T-helper 2 cell treated with Interferon-gamma antibody and Interleukin-4, amounts not matched to agents 100 ng/mL and 5 ng/mL, for 36 hours (primary cell): ENCODE measurements at regions not wholly inside any gene's neighbourhood (a gene's known extent, or its start where the extent isn't known, plus 50 kb on each side); places are given as distances from the start of the nearest gene placed in this dataset.

Source experiments
- intact Hi-C: fragments of 100-400 bp; cut with micrococcal nuclease; formaldehyde crosslinking; loops from one replicate; pipeline ENCODE4 v1.15.1; 2023

GRCh38 chr1:98386675-98387440, 274.7 kb upstream of the SNX7 start:
- intact Hi-C loops: no loop called here

- intact Hi-C loops: no loop called here
Observed at GRCh38 chr1:98385652-98386051, 275.9 kb upstream of the SNX7 start.

- intact Hi-C loops: no loop called here
Observed at GRCh38 chr1:98384461-98385141, 276.9 kb upstream of the SNX7 start.

- intact Hi-C loops: no loop called here
Observed at GRCh38 chr1:98382986-98383740, 278.4 kb upstream of the SNX7 start.

GRCh38 chr1:98382586-98382985, 278.9 kb upstream of the SNX7 start:
- intact Hi-C loops: no loop called here

- intact Hi-C loops: no loop called here
Observed at GRCh38 chr1:98374098-98374497, 287.4 kb upstream of the SNX7 start.

- intact Hi-C loops: no loop called here
Observed at GRCh38 chr1:98373056-98373455, 288.5 kb upstream of the SNX7 start.

- intact Hi-C loops: no loop called here
Observed at GRCh38 chr1:98371764-98372163, 289.8 kb upstream of the SNX7 start.

- intact Hi-C loops: no loop called here
Observed at GRCh38 chr1:98369463-98369862, 292.1 kb upstream of the SNX7 start.

- intact Hi-C loops: no loop called here
Observed at GRCh38 chr1:98368995-98369394, 292.5 kb upstream of the SNX7 start.

- intact Hi-C loops: no loop called here
Observed at GRCh38 chr1:98367426-98367825, 294.1 kb upstream of the SNX7 start.

GRCh38 chr1:98366343-98366742, 295.2 kb upstream of the SNX7 start:
- intact Hi-C loops: no loop called here

- intact Hi-C loops: no loop called here
Observed at GRCh38 chr1:98364544-98364943, 297.0 kb upstream of the SNX7 start.

- intact Hi-C loops: no loop called here
Observed at GRCh38 chr1:98360864-98361263, 300.7 kb upstream of the SNX7 start.

- intact Hi-C loops: no loop called here
Observed at GRCh38 chr1:98355656-98356383, 305.7 kb upstream of the SNX7 start.

- intact Hi-C loops: no loop called here
Observed at GRCh38 chr1:98352378-98352777, 309.1 kb upstream of the SNX7 start.

- intact Hi-C loops: no loop called here
Observed at GRCh38 chr1:98351561-98351960, 310.0 kb upstream of the SNX7 start.

GRCh38 chr1:98345417-98345816, 316.1 kb upstream of the SNX7 start:
- intact Hi-C loops: no loop called here

- intact Hi-C loops: no loop called here
Observed at GRCh38 chr1:98344731-98345130, 316.8 kb upstream of the SNX7 start.

GRCh38 chr1:98342566-98342965, 319.0 kb upstream of the SNX7 start:
- intact Hi-C loops: no loop called here

GRCh38 chr1:98340511-98340910, 321.0 kb upstream of the SNX7 start:
- intact Hi-C loops: no loop called here
